HL-60 (cell line): ENCODE measurements at regions not wholly inside any gene's neighbourhood (a gene's known extent, or its start where the extent isn't known, plus 50 kb on each side); places are given as distances from the start of the nearest gene placed in this dataset.

Experiments used
- CTCF ChIP-seq: IDR thresholded peaks from one replicate; pipeline ENCODE4 v1.5.1; 2011; ENCODE audit warnings: low read length, control low read depth, inconsistent platforms; ENCODE audit not compliant: insufficient read depth
- GABPA ChIP-seq: IDR thresholded peaks from 2 replicates; pipeline ENCODE4 v1.6.1; 2012; ENCODE audit warnings: low read depth

- no peak for TF ChIP-seq GABPA
- no peak for TF ChIP-seq CTCF
Measured at GRCh38 chr7:40945788-40946187, 757.1 kb downstream of the INHBA start.
